ENCODE measurements at regions not wholly inside any gene's neighbourhood (a gene's known extent, or its start where the extent isn't known, plus 50 kb on each side); places are given as distances from the start of the nearest gene placed in this dataset.

DNA sequence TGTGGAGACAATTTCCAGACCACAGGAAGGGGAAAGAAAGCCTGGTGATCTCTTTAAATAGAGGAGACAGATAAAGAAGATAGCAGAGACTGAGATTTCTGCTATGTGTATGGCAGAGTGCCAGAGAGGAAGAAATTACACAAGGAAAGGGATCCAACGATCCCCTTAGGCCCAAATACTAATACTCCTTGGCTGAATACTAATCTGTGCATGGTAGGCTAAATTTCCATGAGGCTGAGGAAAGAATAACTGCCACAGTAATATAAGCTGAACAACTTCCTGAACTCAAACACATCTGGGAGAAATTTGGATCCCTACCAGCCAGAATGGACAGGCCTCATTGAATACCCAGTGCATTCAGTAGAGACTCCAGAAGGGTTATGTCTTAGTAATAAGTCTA, 83.3 kb upstream of the TNFAIP3 start:
- TF ChIP-seq EP300 (IDR thresholded peaks at IDR 0.05; ENCODE audit: borderline replicate concordance) (no peak), TAF1 (IDR thresholded peaks at IDR 0.05; ENCODE audit: low read depth) (no peak), NFIC (IDR thresholded peaks at IDR 0.05) (no peak)
